ENCODE measurements at regions not wholly inside any gene's neighbourhood (a gene's known extent, or its start where the extent isn't known, plus 50 kb on each side); places are given as distances from the start of the nearest gene placed in this dataset.

DNA sequence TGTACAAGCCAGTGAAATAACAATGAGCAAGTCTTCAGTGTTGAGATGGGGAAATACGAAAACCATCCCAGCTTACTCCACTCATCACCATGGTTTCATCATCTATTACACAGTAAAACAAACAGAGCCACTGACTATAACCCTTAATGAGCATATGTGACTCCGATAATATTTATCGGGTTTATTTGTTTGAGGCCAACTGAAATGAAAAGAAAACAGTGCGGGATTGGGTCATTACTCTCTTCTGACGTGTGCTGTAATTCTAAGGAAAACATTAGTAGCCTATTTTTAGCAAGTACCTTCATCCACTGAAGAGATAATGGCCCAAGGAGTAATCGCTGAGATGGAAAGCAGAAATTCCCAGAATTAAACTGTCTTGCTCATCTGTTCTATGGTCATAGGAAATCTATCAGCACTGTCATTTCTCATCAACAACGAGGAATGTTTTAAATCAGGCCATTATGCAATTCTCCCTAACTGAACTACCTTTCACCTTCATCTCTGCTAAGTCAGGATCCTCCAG lies 716.5 kb downstream of the INHBA start:
- H3K36me3 ChIP-seq (ENCODE audit: insufficient read depth, low read length) = no peaks in the 10 kb centered on the region
- H3K9ac ChIP-seq (ENCODE audit: low read depth, low read length, poor library complexity, severe bottlenecking) = no peak overlapping the region
- H3K27me3 ChIP-seq (ENCODE audit: insufficient read depth, low read length, poor library complexity, severe bottlenecking) = no peaks in the 10 kb centered on the region
- H3K9me3 ChIP-seq (ENCODE audit: insufficient read depth, low read depth, low read length) = no peaks in the 10 kb centered on the region
- no peaks in the 10 kb centered on the region for H4K20me1 ChIP-seq (ENCODE audit: insufficient read depth, low read length, poor library complexity, severe bottlenecking)
- no peaks in the 10 kb centered on the region for H3K79me2 ChIP-seq (ENCODE audit: insufficient read depth, low read length)
- no peak overlapping the region for H3K4me2 ChIP-seq (ENCODE audit: low read depth, low read length, poor library complexity, severe bottlenecking)
- H3K4me3 ChIP-seq (ENCODE audit: low read length, poor library complexity, severe bottlenecking) = no peak overlapping the region
- no peaks in the 10 kb centered on the region for H3F3A ChIP-seq (ENCODE audit: low read depth)
- no peak for TF ChIP-seq EZH2phosphoT487 (IDR thresholded peaks at IDR 0.05; ENCODE audit: borderline replicate concordance)
- TF ChIP-seq, protein P1, sequence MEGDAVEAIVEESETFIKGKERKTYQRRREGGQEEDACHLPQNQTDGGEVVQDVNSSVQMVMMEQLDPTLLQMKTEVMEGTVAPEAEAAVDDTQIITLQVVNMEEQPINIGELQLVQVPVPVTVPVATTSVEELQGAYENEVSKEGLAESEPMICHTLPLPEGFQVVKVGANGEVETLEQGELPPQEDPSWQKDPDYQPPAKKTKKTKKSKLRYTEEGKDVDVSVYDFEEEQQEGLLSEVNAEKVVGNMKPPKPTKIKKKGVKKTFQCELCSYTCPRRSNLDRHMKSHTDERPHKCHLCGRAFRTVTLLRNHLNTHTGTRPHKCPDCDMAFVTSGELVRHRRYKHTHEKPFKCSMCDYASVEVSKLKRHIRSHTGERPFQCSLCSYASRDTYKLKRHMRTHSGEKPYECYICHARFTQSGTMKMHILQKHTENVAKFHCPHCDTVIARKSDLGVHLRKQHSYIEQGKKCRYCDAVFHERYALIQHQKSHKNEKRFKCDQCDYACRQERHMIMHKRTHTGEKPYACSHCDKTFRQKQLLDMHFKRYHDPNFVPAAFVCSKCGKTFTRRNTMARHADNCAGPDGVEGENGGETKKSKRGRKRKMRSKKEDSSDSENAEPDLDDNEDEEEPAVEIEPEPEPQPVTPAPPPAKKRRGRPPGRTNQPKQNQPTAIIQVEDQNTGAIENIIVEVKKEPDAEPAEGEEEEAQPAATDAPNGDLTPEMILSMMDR (conservative IDR thresholded peaks at IDR 0.05; ENCODE audit: low read length) = no peak
- no peak overlapping the region for H2AFZ ChIP-seq (ENCODE audit: low read length)
- no peaks in the 10 kb centered on the region for H3K4me1 ChIP-seq (ENCODE audit: insufficient read depth, low read length, poor library complexity, severe bottlenecking)
- H3K9me2 ChIP-seq (replicated peaks; ENCODE audit: low read depth, low read length) = no peaks in the 10 kb centered on the region

DNA sequence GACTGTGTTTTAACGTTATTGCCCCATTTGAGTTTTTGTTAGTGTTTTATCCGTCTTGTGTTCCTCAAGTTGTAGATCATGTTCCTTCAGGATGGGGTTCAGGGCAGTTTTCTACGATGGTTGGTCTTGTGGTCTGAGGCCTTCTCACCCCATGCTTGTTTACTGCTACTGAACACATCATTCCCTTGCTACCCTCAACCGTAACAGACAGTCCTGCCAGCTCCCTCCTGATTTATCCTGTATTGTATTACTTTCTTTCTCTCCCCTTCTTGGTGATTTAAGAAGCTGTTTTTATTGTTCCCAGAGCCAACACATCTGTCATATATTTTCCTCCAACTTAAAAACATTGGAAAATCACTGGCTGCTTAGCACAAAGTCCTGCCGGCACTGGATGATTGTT lies 719.8 kb downstream of the INHBA start:
- Histone ChIP-seq H4K20me1 (ENCODE audit: insufficient read depth, low read length, poor library complexity, severe bottlenecking) (no peaks in the 10 kb centered on the region), H3F3A (ENCODE audit: low read depth) (no peaks in the 10 kb centered on the region), H3K9me2 (replicated peaks; ENCODE audit: low read depth, low read length) (no peaks in the 10 kb centered on the region), H3K4me2 (ENCODE audit: low read depth, low read length, poor library complexity, severe bottlenecking) (no peak overlapping the region), H3K9me3 (ENCODE audit: insufficient read depth, low read depth, low read length) (no peaks in the 10 kb centered on the region), H2AFZ (ENCODE audit: low read length) (no peak overlapping the region), H3K27me3 (ENCODE audit: insufficient read depth, low read length, poor library complexity, severe bottlenecking) (no peaks in the 10 kb centered on the region), H3K36me3 (ENCODE audit: insufficient read depth, low read length) (no peaks in the 10 kb centered on the region), H3K79me2 (ENCODE audit: insufficient read depth, low read length) (no peaks in the 10 kb centered on the region), H3K9ac (ENCODE audit: low read depth, low read length, poor library complexity, severe bottlenecking) (no peak overlapping the region), H3K4me1 (ENCODE audit: insufficient read depth, low read length, poor library complexity, severe bottlenecking) (no peaks in the 10 kb centered on the region), H3K4me3 (ENCODE audit: low read length, poor library complexity, severe bottlenecking) (no peak overlapping the region)
- no peak for TF ChIP-seq EZH2phosphoT487 (IDR thresholded peaks at IDR 0.05; ENCODE audit: borderline replicate concordance)
- TF ChIP-seq, protein P1 (conservative IDR thresholded peaks at IDR 0.05; ENCODE audit: low read length) = no peak

DNA sequence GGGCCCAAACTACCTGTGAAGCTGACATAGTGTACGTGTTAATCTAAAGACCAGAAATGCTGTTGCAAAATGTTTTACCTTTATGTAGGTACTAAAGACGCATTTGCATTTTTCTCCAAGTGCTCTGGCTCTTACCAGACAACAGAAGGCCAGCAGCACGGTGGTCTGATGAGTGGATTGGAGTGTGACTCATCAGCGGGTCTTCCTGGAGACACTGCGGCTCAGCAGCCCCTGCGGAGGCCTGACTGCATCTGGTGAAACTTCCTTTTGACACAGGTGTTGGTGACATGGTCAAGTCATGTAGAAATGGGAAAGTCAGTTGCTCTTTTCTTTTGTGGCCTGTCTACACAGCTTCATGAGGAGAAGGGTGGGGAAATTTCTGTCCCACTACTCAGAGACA lies 723.6 kb downstream of the INHBA start:
- no peak overlapping the region for H3K4me3 ChIP-seq (ENCODE audit: low read length, poor library complexity, severe bottlenecking)
- H3K4me1 ChIP-seq (ENCODE audit: insufficient read depth, low read length, poor library complexity, severe bottlenecking) = no peaks in the 10 kb centered on the region
- H3K4me2 ChIP-seq (ENCODE audit: low read depth, low read length, poor library complexity, severe bottlenecking) = no peak overlapping the region
- H3K36me3 ChIP-seq (ENCODE audit: insufficient read depth, low read length) = no peaks in the 10 kb centered on the region
- no peaks in the 10 kb centered on the region for H3K79me2 ChIP-seq (ENCODE audit: insufficient read depth, low read length)
- H4K20me1 ChIP-seq (ENCODE audit: insufficient read depth, low read length, poor library complexity, severe bottlenecking) = no peaks in the 10 kb centered on the region
- no peaks in the 10 kb centered on the region for H3K9me2 ChIP-seq (replicated peaks; ENCODE audit: low read depth, low read length)
- H3K27me3 ChIP-seq (ENCODE audit: insufficient read depth, low read length, poor library complexity, severe bottlenecking) = no peaks in the 10 kb centered on the region
- H2AFZ ChIP-seq (ENCODE audit: low read length) = no peak overlapping the region
- no peaks in the 10 kb centered on the region for H3F3A ChIP-seq (ENCODE audit: low read depth)
- TF ChIP-seq, protein P1 (conservative IDR thresholded peaks at IDR 0.05; ENCODE audit: low read length) = no peak
- no peak for TF ChIP-seq EZH2phosphoT487 (IDR thresholded peaks at IDR 0.05; ENCODE audit: borderline replicate concordance)
- no peak overlapping the region for H3K9ac ChIP-seq (ENCODE audit: low read depth, low read length, poor library complexity, severe bottlenecking)
- H3K9me3 ChIP-seq (ENCODE audit: insufficient read depth, low read depth, low read length) = no peaks in the 10 kb centered on the region
